Heart left ventricle (tissue), 13 donors: ENCODE measurements at regions not wholly inside any gene's neighbourhood (a gene's known extent, or its start where the extent isn't known, plus 50 kb on each side); places are given as distances from the start of the nearest gene placed in this dataset.

Experiments used
- CTCF ChIP-seq, 12 donors: fragments of 200-600 bp; sonication (generic) in 4 of 12; IDR thresholded peaks; one replicate each; pipeline versions ENCODE4 v1.5.0 to v1.8.0; 2018 to 2022; ENCODE audit warnings: antibody characterized with exemption in 12 of 12, mild to moderate bottlenecking in 5 of 12
- POLR2A ChIP-seq, 2 donors: fragments of 450-650 bp; IDR thresholded peaks; one replicate each; pipeline ENCODE4 v1.6.1; 2017; ENCODE audit warnings: antibody characterized with exemption in 2 of 2, mild to moderate bottlenecking in 2 of 2, moderate library complexity in 2 of 2
- donor health status: ischemic (EF 13 %, LVEDD 7.1; RV severe dilation, severe dysfunction).
- donor health status: DM: no; HTN: yes; CAD: no.
- donor health status: DM: no; HTN: no; CAD: no.
- donor health status: ischemic (EF 25% LVEDD 6.9; RV normal size, moderate dysfunction).
- donor health status: ischemic (EF 25% LVEDD 5.7; RV mildly dilated, moderate dysfunction).
- donor health status: ischemic (EF 35%, LVEDD 5.7; RV mildly dilated, moderate dysfunction).
- donor health status: nonischemic (EF 11% LVEDD 7.7; RV severe dilation, severe dysfunction).
- donor health status: DM: yes; HTN: yes; CAD: no.
- donor health status: PGD.
- donor health status: ischemic (EF 29% LVEDD 5.4; RV normal size, mild dysfunction).
- donor health status: nonischemic (EF 23%, LVEDD 6.1; RV moderate dilation, normal function).

- TF ChIP-seq CTCF (IDR thresholded peaks at IDR 0.05) (no peak), POLR2A (IDR thresholded peaks at IDR 0.05) (no peak)
These were observed 111.0 kb downstream of the EDN1 start for GRCh38 chr6:12401200-12401599.
